Esophagus muscularis mucosa (tissue), 3 donors: ENCODE measurements at regions not wholly inside any gene's neighbourhood (a gene's known extent, or its start where the extent isn't known, plus 50 kb on each side); places are given as distances from the start of the nearest gene placed in this dataset.

ENCODE experiments used
- CTCF ChIP-seq, 3 experiments: fragments of 200-600 bp in 2 of 3; fragments of 450-650 bp in 1 of 3; sonication (generic) in 2 of 3; IDR thresholded peaks; one replicate each; pipeline ENCODE4 v1.5.1; 2017 to 2019; ENCODE audit warnings: antibody characterized with exemption in 3 of 3, mild to moderate bottlenecking in 2 of 3, moderate library complexity in 1 of 3
- POLR2A ChIP-seq: fragments of 450-650 bp; IDR thresholded peaks from one replicate; pipeline ENCODE4 v1.6.1; 2017; ENCODE audit warnings: antibody characterized with exemption, moderate library complexity, mild to moderate bottlenecking, low read depth
- POLR2AphosphoS5 ChIP-seq, 2 donors: sonication (generic); formaldehyde crosslinking; IDR thresholded peaks; one replicate each; pipeline ENCODE4 v1.6.1; 2017; ENCODE audit warnings: antibody characterized with exemption in 2 of 2

GRCh38 chr2:71785516-71785981 lies 332.2 kb downstream of the DYSF start:
- TF ChIP-seq POLR2AphosphoS5 (IDR thresholded peaks at IDR 0.05) (no peak), CTCF (IDR thresholded peaks at IDR 0.05) (no peak), POLR2A (no peak)
